ENCODE measurements at regions not wholly inside any gene's neighbourhood (a gene's known extent, or its start where the extent isn't known, plus 50 kb on each side); places are given as distances from the start of the nearest gene placed in this dataset.

GRCh38 chr2:15023221-15023620, 390.7 kb downstream of the LRATD1 start:
- DNase-seq (no peak), ATAC-seq (no peak)
- Mint-ChIP-seq H3K27me3 (peaks cover 4% of the 10 kb centered on the region), H3K36me3 (ENCODE audit: low read depth) (no peaks in the 10 kb centered on the region), H3K4me3 (no peak overlapping the region), H3K4me1 (ENCODE audit: low read depth) (no peaks in the 10 kb centered on the region), H3K9me3 (no peaks in the 10 kb centered on the region), H3K27ac (no peak overlapping the region)
- ChIA-PET CTCF (no interaction called here), POLR2A (no interaction called here)
- no peak for TF ChIP-seq CTCF (IDR thresholded peaks at IDR 0.05)
- intact Hi-C loops (cut with micrococcal nuclease), result no loop called here

GRCh38 chr2:15028406-15028805, 395.9 kb downstream of the LRATD1 start:
- DNase-seq (no peak), ATAC-seq (no peak)
- intact Hi-C loops (cut with micrococcal nuclease), result no loop called here
- no peak overlapping the region for H3K27ac Mint-ChIP-seq
- ChIA-PET POLR2A (no interaction called here), CTCF (no interaction called here)
- no peak for TF ChIP-seq CTCF (IDR thresholded peaks at IDR 0.05)
- no peaks in the 10 kb centered on the region for H3K4me1 Mint-ChIP-seq (ENCODE audit: low read depth)
- H3K9me3 Mint-ChIP-seq, result no peaks in the 10 kb centered on the region
- H3K4me3 Mint-ChIP-seq, result no peak overlapping the region
- peaks cover 11% of the 10 kb centered on the region for H3K27me3 Mint-ChIP-seq
- H3K36me3 Mint-ChIP-seq (ENCODE audit: low read depth), result no peaks in the 10 kb centered on the region

- Mint-ChIP-seq H3K27me3 (peaks cover 12% of the 10 kb centered on the region), H3K9me3 (no peaks in the 10 kb centered on the region)
- intact Hi-C loops (cut with micrococcal nuclease), result no loop called here
These were observed 399.3 kb downstream of the LRATD1 start for GRCh38 chr2:15031745-15032240.

GRCh38 chr2:15034246-15034645, 401.7 kb downstream of the LRATD1 start:
- DNase-seq, result no peak
- Mint-ChIP-seq H3K36me3 (ENCODE audit: low read depth) (no peaks in the 10 kb centered on the region), H3K27me3 (peaks cover 5% of the 10 kb centered on the region), H3K9me3 (no peaks in the 10 kb centered on the region), H3K27ac (no peak overlapping the region), H3K4me1 (ENCODE audit: low read depth) (peaks cover 4% of the 10 kb centered on the region), H3K4me3 (no peak overlapping the region)
- ATAC-seq, result no peak
- ChIA-PET POLR2A (no interaction called here), CTCF (no interaction called here)
- no peak for TF ChIP-seq CTCF (IDR thresholded peaks at IDR 0.05)
- intact Hi-C loops (cut with micrococcal nuclease), result no loop called here

More at GRCh38 chr2:15031745-15032240, 399.3 kb downstream of the LRATD1 start:
- no peak for TF ChIP-seq CTCF (IDR thresholded peaks at IDR 0.05)
- Mint-ChIP-seq H3K4me3 (no peak overlapping the region), H3K27ac (no peak overlapping the region), H3K4me1 (ENCODE audit: low read depth) (no peaks in the 10 kb centered on the region), H3K36me3 (ENCODE audit: low read depth) (no peaks in the 10 kb centered on the region)
- ATAC-seq, result no peak
- ChIA-PET POLR2A (no interaction called here), CTCF (interaction anchor here (0.9 to 1.1 kb wide), 2 partner anchors 9 to 26 kb away, joined by 3 to 4 read pairs; no protein-coding TSS in a partner anchor)
- DNase-seq, result no peak

- TF ChIP-seq CTCF (IDR thresholded peaks at IDR 0.05), result no peak
- DNase-seq (no peak), ATAC-seq (no peak)
- Mint-ChIP-seq H3K36me3 (ENCODE audit: low read depth) (no peaks in the 10 kb centered on the region), H3K27ac (no peak overlapping the region), H3K4me3 (no peak overlapping the region), H3K4me1 (ENCODE audit: low read depth) (peaks cover 4% of the 10 kb centered on the region), H3K27me3 (peaks cover 5% of the 10 kb centered on the region), H3K9me3 (no peaks in the 10 kb centered on the region)
- ChIA-PET POLR2A (no interaction called here), CTCF (no interaction called here)
- intact Hi-C loops (cut with micrococcal nuclease), result no loop called here
These were observed 402.3 kb downstream of the LRATD1 start for GRCh38 chr2:15034860-15035259.
